ENCODE measurements at regions not wholly inside any gene's neighbourhood (a gene's known extent, or its start where the extent isn't known, plus 50 kb on each side); places are given as distances from the start of the nearest gene placed in this dataset.

DNA sequence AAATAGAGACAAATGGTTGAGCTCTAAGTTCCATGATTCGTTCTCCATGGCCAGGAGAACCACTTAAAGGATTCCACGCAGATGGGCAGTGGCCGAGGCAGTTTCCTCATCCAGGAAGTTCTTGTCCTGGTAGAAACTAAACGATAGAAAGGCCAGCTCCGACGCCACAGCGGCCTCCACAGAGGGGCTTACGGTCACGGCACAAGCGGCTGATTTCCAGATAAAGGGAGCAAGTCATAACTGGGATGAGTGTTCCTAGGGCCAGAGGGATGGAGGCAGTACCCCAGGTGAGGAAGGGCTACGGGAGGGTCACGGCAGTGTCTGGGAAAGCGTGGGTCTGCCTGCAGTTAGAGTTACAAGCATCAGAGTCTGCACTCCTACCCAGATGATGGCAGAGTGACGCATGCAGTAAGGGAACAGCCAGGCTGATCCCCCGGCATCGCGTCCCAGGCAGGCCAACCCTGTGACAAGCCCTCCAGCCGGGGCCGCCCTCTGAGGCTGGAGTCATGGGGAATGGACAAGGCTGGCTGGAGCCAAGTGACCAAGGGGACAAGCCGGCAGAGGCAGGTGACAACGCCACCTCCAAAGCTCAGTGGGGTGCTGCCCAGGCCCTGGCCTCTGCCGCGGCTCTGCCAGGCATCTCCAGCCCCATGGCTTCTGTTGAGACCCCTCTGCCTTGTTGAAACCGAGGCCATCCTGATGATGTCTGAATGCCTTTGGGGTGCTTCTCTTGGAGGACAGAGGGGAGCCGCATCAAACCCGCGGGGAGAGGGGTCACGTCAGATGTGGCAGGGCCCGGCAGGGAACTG lies 475.1 kb downstream of the BRD1 start:
- H3K36me3 ChIP-seq (ENCODE audit: insufficient read depth, low read length): no peaks in the 10 kb centered on the region
- H3K9me3 ChIP-seq (ENCODE audit: low read length): no peaks in the 10 kb centered on the region
- H3K4me1 ChIP-seq (ENCODE audit: insufficient read depth, low read length): no peaks in the 10 kb centered on the region
- H3K9ac ChIP-seq (ENCODE audit: low read length): no peak overlapping the region
- H3K27me3 ChIP-seq (ENCODE audit: control insufficient read depth in 1 of 2, insufficient read depth in 2 of 2, low read length in 2 of 2): peaks cover 0 to 27% of the 10 kb centered on the region in 2 donors
- H3K4me3 ChIP-seq (ENCODE audit: low read depth in 1 of 2, low read length in 2 of 2): no peak overlapping the region
- no peak overlapping the region for H3K27ac ChIP-seq (ENCODE audit: low read depth, low read length)

DNA sequence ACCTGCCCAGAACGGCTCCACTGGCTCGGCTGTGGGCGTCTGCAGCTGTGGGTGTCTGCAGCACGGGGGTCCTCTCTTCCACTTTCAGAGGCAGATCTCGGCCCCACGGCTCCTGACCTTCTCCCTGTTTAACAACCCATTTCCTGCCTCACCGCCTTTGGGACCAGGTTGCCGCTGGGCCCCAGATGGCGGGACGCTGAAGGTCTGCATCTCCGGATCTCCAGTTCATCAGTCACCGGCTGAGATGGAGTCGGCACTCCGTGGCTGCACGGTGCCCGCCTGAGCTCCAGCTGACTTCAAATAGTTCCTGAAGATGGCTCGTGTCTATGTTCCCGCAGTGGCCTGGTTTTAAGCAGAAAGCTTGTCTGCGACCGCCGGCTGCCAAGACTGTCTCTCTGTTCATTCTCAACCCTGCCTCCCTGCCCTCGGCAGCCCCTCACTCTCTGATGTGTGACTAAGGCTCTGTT lies 475.9 kb downstream of the BRD1 start:
- Histone ChIP-seq H3K27me3 (ENCODE audit: control insufficient read depth in 1 of 2, insufficient read depth in 2 of 2, low read length in 2 of 2) (peaks cover 0 to 27% of the 10 kb centered on the region in 2 donors), H3K9ac (ENCODE audit: low read length) (no peak overlapping the region), H3K4me3 (ENCODE audit: low read depth in 1 of 2, low read length in 2 of 2) (no peak overlapping the region), H3K36me3 (ENCODE audit: insufficient read depth, low read length) (no peaks in the 10 kb centered on the region), H3K9me3 (ENCODE audit: low read length) (no peaks in the 10 kb centered on the region), H3K4me1 (ENCODE audit: insufficient read depth, low read length) (no peaks in the 10 kb centered on the region), H3K27ac (ENCODE audit: low read depth, low read length) (no peak overlapping the region)

DNA sequence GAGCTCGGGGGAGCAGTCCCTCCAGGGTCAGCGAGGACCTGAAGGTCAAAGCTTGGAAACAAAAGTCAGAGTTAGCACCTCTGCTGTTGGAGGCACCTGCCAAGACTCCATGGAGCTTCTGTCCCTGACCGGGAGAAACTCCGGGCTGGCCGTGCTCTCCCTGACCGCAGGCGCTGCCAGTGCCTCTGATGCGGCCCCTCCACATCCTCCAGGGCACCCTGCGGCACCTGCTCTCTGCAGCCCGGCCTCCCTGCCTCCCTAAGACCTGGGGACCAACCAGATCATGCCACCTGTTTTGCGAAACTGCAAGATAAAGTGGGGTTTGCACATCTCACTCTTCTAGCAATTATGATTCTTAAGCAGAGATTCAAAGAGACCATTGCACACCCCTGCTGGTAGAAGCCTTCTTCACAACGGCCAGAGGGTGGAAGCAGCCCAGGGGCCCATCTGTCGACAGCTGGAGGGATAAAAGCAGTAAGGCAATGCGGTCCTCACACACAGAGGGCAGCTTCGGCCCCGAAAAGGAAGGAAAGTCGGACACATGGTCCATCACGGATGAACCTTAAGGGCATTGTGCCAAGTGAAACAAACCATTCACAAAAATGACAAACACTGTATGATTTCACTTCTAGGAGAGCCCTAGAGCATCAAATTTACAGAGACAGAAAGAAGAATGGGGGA lies 477.1 kb downstream of the BRD1 start:
- Histone ChIP-seq H3K9me3 (ENCODE audit: low read length) (no peaks in the 10 kb centered on the region), H3K27me3 (ENCODE audit: control insufficient read depth in 1 of 2, insufficient read depth in 2 of 2, low read length in 2 of 2) (peaks cover 0 to 27% of the 10 kb centered on the region in 2 donors), H3K36me3 (ENCODE audit: insufficient read depth, low read length) (no peaks in the 10 kb centered on the region), H3K9ac (ENCODE audit: low read length) (no peak overlapping the region), H3K4me1 (ENCODE audit: insufficient read depth, low read length) (no peaks in the 10 kb centered on the region), H3K27ac (ENCODE audit: low read depth, low read length) (no peak overlapping the region), H3K4me3 (ENCODE audit: low read depth in 1 of 2, low read length in 2 of 2) (no peak overlapping the region)

DNA sequence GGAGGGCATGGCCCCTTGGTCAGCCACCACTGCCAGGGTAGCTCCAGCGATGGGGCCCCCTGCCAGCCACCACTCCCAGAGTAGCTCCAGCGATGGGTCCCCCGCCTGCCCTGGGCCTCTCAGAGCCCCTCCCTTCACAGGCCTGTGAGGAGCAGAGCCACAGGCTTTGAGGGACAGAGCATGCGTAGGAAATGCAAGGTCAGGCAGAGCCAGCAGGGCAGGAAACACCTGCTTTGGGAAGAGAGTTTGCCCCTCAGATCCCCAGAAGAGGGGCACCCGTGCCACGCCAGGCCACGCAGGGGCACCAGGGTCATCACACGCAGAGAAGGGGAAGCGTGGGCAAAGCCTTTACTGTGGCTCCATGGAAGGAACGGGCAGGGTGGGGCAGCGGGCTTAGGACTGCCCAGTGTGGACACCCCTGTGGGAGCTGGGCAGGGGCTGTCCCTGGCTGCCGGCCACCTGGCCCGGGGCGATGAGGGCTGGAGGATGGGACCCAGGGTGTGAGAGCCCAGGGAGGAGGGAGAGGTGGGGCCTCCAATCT lies 477.8 kb downstream of the BRD1 start:
- Histone ChIP-seq H3K4me1 (ENCODE audit: insufficient read depth, low read length) (no peaks in the 10 kb centered on the region), H3K9me3 (ENCODE audit: low read length) (no peaks in the 10 kb centered on the region), H3K36me3 (ENCODE audit: insufficient read depth, low read length) (no peaks in the 10 kb centered on the region), H3K27me3 (ENCODE audit: control insufficient read depth in 1 of 2, insufficient read depth in 2 of 2, low read length in 2 of 2) (peaks cover 0 to 26% of the 10 kb centered on the region in 2 donors), H3K27ac (ENCODE audit: low read depth, low read length) (no peak overlapping the region), H3K9ac (ENCODE audit: low read length) (no peak overlapping the region), H3K4me3 (ENCODE audit: low read depth in 1 of 2, low read length in 2 of 2) (no peak overlapping the region)

DNA sequence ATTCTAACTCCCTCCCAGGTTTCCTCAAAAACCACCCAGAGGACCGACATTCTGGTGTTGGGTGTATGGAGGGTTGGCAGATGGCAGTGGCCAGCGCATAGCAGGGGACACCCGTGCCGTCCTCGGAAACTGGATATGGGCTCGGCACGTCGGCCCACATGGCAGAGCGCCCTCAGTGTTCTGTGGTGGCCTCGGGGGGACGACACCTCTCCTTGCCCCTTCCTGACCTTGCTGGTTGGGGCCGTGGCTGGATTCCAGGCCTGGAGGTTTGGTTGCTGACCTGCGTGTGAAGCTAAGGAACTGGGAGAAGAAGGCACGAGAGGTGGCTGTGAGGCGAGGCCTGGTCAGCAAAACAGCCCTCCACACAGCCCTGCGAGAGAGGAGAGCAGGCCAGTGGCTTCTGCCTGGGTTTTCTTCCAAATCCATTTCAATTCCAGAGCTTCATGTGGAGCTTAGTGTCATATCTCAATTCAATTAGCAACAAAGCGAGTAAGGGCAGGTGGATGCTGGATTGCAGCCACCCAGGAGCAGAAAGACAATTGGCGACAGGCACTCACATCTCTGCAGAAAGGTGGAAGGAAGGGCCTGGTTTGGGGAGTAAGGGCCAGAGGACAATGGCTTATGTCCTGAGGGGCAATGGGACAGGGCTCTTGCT lies 478.4 kb downstream of the BRD1 start:
- Histone ChIP-seq H3K36me3 (ENCODE audit: insufficient read depth, low read length) (no peaks in the 10 kb centered on the region), H3K4me1 (ENCODE audit: insufficient read depth, low read length) (no peaks in the 10 kb centered on the region), H3K27ac (ENCODE audit: low read depth, low read length) (no peak overlapping the region), H3K9ac (ENCODE audit: low read length) (no peak overlapping the region), H3K27me3 (ENCODE audit: control insufficient read depth in 1 of 2, insufficient read depth in 2 of 2, low read length in 2 of 2) (peaks cover 0 to 24% of the 10 kb centered on the region in 2 donors), H3K4me3 (ENCODE audit: low read depth in 1 of 2, low read length in 2 of 2) (no peak overlapping the region), H3K9me3 (ENCODE audit: low read length) (no peaks in the 10 kb centered on the region)

DNA sequence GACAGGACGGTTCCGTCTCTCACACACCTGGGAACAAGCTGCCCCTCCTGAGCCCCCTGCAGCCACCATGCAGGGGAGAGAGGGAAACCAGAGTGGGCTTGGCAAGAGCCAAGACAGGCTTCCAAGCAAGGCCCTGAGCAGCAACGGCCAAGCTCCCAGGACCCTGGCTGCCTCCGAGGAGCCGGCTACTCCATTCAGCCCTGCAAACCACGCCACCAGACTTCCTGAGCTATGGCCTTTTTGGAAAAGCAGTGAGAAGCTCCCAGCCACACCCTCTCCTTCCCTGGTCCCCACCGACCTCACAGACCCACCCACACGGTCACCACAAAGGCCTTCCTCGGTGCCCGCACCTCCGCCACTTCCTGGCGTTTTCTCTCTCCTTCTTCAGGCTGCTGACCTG lies 479.0 kb downstream of the BRD1 start:
- Histone ChIP-seq H3K9me3 (ENCODE audit: low read length) (no peaks in the 10 kb centered on the region), H3K27me3 (ENCODE audit: control insufficient read depth in 1 of 2, insufficient read depth in 2 of 2, low read length in 2 of 2) (peaks cover 0 to 24% of the 10 kb centered on the region in 2 donors), H3K27ac (ENCODE audit: low read depth, low read length) (no peak overlapping the region), H3K9ac (ENCODE audit: low read length) (no peak overlapping the region), H3K36me3 (ENCODE audit: insufficient read depth, low read length) (no peaks in the 10 kb centered on the region), H3K4me1 (ENCODE audit: insufficient read depth, low read length) (no peaks in the 10 kb centered on the region), H3K4me3 (ENCODE audit: low read depth in 1 of 2, low read length in 2 of 2) (no peak overlapping the region)

DNA sequence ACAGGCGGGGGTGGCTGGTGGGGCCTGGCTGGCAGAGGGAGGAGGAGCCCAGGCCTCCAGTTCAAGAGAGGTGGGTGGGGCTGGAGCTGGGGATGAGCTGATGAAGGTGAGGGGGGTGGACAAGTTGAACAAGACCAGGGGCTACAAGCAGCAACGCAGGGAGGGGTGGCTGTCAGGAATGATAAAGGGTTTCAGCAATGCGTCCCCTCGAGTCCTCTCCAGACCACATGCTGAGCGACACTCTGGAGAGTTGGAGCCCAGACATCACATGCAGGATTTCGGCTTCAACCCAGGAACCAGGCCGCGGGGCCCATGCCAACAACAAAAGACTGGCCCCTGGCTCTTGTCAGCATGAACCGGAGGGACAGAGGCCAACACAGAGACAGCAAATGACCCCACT lies 480.3 kb downstream of the BRD1 start:
- peaks cover 0 to 24% of the 10 kb centered on the region in 2 donors for H3K27me3 ChIP-seq (ENCODE audit: control insufficient read depth in 1 of 2, insufficient read depth in 2 of 2, low read length in 2 of 2)
- H3K4me3 ChIP-seq (ENCODE audit: low read depth in 1 of 2, low read length in 2 of 2): no peak overlapping the region
- no peak overlapping the region for H3K27ac ChIP-seq (ENCODE audit: low read depth, low read length)
- no peaks in the 10 kb centered on the region for H3K9me3 ChIP-seq (ENCODE audit: low read length)
- no peaks in the 10 kb centered on the region for H3K4me1 ChIP-seq (ENCODE audit: insufficient read depth, low read length)
- no peak overlapping the region for H3K9ac ChIP-seq (ENCODE audit: low read length)
- H3K36me3 ChIP-seq (ENCODE audit: insufficient read depth, low read length): no peaks in the 10 kb centered on the region

DNA sequence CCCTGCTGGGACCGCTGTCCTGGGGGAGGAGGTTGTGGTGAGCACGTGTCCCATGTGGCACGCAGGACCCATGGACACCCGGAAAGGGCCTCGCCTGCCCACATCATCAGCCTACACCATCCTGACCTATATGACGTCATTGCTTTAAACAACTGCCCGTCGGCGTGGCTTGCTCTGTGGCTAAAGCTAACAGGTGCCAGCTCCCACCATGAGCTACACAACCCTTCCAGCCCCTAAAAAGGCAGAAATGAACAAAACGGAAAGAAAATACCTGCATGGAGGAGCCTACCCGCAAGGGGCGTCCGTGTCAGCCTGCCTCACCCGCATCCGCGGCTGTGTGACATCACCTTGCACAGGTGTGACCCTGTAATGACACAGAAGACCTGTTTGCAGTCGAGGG lies 481.8 kb downstream of the BRD1 start:
- no peaks in the 10 kb centered on the region for H3K36me3 ChIP-seq (ENCODE audit: insufficient read depth, low read length)
- no peaks in the 10 kb centered on the region for H3K4me1 ChIP-seq (ENCODE audit: insufficient read depth, low read length)
- peaks cover 0 to 31% of the 10 kb centered on the region in 2 donors for H3K27me3 ChIP-seq (ENCODE audit: control insufficient read depth in 1 of 2, insufficient read depth in 2 of 2, low read length in 2 of 2)
- H3K27ac ChIP-seq (ENCODE audit: low read depth, low read length): no peak overlapping the region
- no peak overlapping the region for H3K9ac ChIP-seq (ENCODE audit: low read length)
- no peak overlapping the region for H3K4me3 ChIP-seq (ENCODE audit: low read depth in 1 of 2, low read length in 2 of 2)
- no peaks in the 10 kb centered on the region for H3K9me3 ChIP-seq (ENCODE audit: low read length)

DNA sequence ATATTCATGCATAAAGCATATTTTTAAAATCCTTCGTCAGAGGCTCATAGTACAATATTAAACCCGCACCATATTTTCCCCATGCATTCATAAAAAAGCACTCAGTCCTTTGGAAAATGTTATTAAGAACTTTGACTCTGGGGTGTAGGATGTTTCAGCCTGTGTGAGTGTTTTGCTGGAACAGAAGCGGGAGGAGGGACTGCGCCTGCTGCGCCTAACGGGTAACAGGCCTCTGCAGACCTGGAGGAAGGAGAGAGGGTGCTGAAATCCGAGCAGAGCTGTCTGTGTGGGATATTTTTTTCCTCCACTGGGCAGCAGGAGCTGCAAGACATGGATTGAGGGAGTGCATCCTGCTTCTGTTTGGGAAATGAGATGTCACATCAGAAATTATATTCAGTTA lies 483.0 kb downstream of the BRD1 start:
- Histone ChIP-seq H3K9me3 (ENCODE audit: low read length) (no peaks in the 10 kb centered on the region), H3K27ac (ENCODE audit: low read depth, low read length) (no peak overlapping the region), H3K4me1 (ENCODE audit: insufficient read depth, low read length) (no peaks in the 10 kb centered on the region), H3K36me3 (ENCODE audit: insufficient read depth, low read length) (no peaks in the 10 kb centered on the region), H3K27me3 (ENCODE audit: control insufficient read depth in 1 of 2, insufficient read depth in 2 of 2, low read length in 2 of 2) (peaks cover 0 to 27% of the 10 kb centered on the region in 2 donors), H3K4me3 (ENCODE audit: low read depth in 1 of 2, low read length in 2 of 2) (no peak overlapping the region), H3K9ac (ENCODE audit: low read length) (no peak overlapping the region)

DNA sequence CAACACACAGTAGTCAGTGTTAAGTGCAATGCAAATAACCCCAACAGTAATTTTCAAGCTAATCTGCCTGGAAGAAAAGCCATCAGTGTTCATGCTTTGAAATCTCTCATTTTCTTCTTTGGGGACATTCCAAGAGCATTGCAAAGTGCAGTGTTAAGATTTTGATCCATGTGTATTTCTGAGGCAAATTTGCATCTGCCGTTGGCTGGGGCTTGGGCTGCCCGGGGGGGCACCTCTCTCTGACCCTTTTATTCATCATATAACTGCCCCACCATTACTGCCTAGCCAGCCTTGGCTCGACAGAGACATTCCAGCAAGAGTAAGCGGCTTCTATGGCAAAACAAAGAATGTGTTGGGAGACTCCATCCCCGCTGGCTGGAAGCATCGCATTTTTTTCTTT lies 483.5 kb downstream of the BRD1 start:
- no peaks in the 10 kb centered on the region for H3K4me1 ChIP-seq (ENCODE audit: insufficient read depth, low read length)
- H3K9ac ChIP-seq (ENCODE audit: low read length): no peak overlapping the region
- no peak overlapping the region for H3K27ac ChIP-seq (ENCODE audit: low read depth, low read length)
- H3K9me3 ChIP-seq (ENCODE audit: low read length): no peaks in the 10 kb centered on the region
- no peaks in the 10 kb centered on the region for H3K36me3 ChIP-seq (ENCODE audit: insufficient read depth, low read length)
- no peak overlapping the region for H3K4me3 ChIP-seq (ENCODE audit: low read depth in 1 of 2, low read length in 2 of 2)
- H3K27me3 ChIP-seq (ENCODE audit: control insufficient read depth in 1 of 2, insufficient read depth in 2 of 2, low read length in 2 of 2): peaks cover 0 to 22% of the 10 kb centered on the region in 2 donors

DNA sequence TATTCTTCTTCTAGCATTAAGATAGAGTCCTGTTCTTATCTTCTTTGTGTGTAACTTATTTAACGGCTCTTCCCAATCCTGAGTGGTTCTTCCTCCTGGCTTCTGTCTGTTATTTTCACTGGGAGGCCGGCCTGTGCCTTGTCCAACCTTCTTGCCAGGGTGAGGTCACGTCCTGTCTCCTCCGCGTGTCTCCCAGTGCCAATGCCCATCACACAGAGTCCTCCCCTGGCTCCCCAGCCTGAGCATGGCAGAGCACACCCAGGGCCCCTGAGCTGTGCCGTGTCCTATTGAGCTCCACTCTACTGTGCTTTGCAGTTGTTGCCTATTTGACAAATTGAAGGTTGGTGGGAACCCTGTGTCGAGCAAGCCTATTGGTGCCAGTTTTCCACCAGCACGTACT lies 487.3 kb downstream of the BRD1 start:
- Histone ChIP-seq H3K27me3 (ENCODE audit: control insufficient read depth in 1 of 2, insufficient read depth in 2 of 2, low read length in 2 of 2) (peaks cover 0 to 17% of the 10 kb centered on the region in 2 donors), H3K36me3 (ENCODE audit: insufficient read depth, low read length) (no peaks in the 10 kb centered on the region), H3K4me1 (ENCODE audit: insufficient read depth, low read length) (no peaks in the 10 kb centered on the region), H3K4me3 (ENCODE audit: low read depth in 1 of 2, low read length in 2 of 2) (no peak overlapping the region), H3K9ac (ENCODE audit: low read length) (no peak overlapping the region), H3K27ac (ENCODE audit: low read depth, low read length) (no peak overlapping the region), H3K9me3 (ENCODE audit: low read length) (no peaks in the 10 kb centered on the region)
